HL-60 (cell line): ENCODE measurements at regions not wholly inside any gene's neighbourhood (a gene's known extent, or its start where the extent isn't known, plus 50 kb on each side); places are given as distances from the start of the nearest gene placed in this dataset.

Source experiments
- DNase-seq, 2 experiments: peaks; one replicate each; pipeline ENCODE4 v3.0.0-alpha.2; 2010 to 2020; ENCODE audit warnings: low read depth in 1 of 2, low spot score in 1 of 2
- H3K27ac ChIP-seq: fragments of 250-450 bp; sonication (Bioruptor Pico); replicated peaks from 2 replicates; pipeline ENCODE4 v1.5.1; 2020; ENCODE audit warnings: mild to moderate bottlenecking, moderate library complexity
- H3K27me3 ChIP-seq: fragments of 250-450 bp; sonication (Bioruptor Pico); 2 replicates; pipeline ENCODE4 v1.5.1; 2021; ENCODE audit warnings: mild to moderate bottlenecking, moderate library complexity; ENCODE audit not compliant: insufficient read depth, poor library complexity, severe bottlenecking
- H3K4me3 ChIP-seq: replicated peaks from 2 replicates; pipeline ENCODE4 v1.5.1; 2011; ENCODE audit warnings: mild to moderate bottlenecking, control low read depth, low read length; ENCODE audit not compliant: insufficient read depth
- GABPA ChIP-seq: IDR thresholded peaks from 2 replicates; pipeline ENCODE4 v1.6.1; 2012; ENCODE audit warnings: low read depth
- POLR2AphosphoS5 ChIP-seq: IDR thresholded peaks from 2 replicates; pipeline ENCODE4 v1.6.1; 2012; ENCODE audit warnings: low read depth
- SPI1 ChIP-seq: IDR thresholded peaks from 2 replicates; pipeline ENCODE4 v1.6.1; 2012; ENCODE audit warnings: low read depth, mild to moderate bottlenecking, borderline replicate concordance
- TF ChIP-seq, protein P1 (sequence below): IDR thresholded peaks from one replicate; pipeline ENCODE4 v1.5.1; 2011; ENCODE audit warnings: low read length, control low read depth, inconsistent platforms; ENCODE audit not compliant: insufficient read depth
- TF ChIP-seq, protein P2 (sequence below): IDR thresholded peaks from 2 replicates; pipeline ENCODE4 v1.6.1; 2012; ENCODE audit warnings: low read depth; ENCODE audit not compliant: insufficient replicate concordance

DNA sequence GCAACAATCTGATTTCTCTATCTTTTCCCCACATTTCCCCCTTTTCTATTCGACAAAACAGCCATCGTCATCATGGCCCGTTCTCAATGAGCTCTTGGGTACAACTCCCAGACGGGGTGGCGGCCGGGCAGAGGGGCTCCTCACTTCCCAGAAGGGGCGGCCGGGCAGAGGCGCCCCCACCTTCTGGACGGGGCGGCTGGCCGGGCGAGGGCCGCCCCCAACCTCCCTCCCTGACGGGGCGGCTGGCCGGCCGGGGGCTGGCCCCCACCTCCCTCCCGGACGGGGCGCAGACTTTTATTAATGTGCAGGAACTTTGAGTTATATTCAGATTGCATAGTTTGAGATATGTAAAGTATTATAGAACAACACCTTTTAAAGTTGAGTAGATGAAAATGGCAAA lies 64.4 kb upstream of the HPGD start:
- H3K27ac ChIP-seq, result no peak overlapping the region
- no peak for DNase-seq

DNA sequence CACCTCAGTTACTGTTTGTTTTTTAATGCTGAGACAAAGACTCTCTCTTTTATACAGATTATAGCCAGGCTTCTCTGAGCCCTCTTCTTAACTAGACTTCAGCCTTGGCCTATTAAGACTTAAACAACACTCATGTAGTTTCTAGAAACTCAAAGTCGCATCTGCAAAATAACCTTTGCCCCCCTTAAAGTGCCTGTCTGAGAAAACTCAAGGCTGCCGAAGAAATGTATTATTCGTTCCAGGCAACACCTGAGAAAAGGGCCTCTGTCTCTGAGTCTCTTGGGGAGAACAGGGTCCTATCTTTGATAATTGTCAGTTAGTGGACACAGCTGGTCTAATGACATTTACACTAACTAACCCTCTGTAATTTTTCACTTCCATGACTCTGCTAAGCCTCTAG lies 60.8 kb upstream of the HPGD start:
- no peaks in the 10 kb centered on the region for H3K27me3 ChIP-seq
- TF ChIP-seq SPI1, result no peak
- no peak for TF ChIP-seq POLR2AphosphoS5
- TF ChIP-seq, protein P1, sequence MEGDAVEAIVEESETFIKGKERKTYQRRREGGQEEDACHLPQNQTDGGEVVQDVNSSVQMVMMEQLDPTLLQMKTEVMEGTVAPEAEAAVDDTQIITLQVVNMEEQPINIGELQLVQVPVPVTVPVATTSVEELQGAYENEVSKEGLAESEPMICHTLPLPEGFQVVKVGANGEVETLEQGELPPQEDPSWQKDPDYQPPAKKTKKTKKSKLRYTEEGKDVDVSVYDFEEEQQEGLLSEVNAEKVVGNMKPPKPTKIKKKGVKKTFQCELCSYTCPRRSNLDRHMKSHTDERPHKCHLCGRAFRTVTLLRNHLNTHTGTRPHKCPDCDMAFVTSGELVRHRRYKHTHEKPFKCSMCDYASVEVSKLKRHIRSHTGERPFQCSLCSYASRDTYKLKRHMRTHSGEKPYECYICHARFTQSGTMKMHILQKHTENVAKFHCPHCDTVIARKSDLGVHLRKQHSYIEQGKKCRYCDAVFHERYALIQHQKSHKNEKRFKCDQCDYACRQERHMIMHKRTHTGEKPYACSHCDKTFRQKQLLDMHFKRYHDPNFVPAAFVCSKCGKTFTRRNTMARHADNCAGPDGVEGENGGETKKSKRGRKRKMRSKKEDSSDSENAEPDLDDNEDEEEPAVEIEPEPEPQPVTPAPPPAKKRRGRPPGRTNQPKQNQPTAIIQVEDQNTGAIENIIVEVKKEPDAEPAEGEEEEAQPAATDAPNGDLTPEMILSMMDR, result no peak
- TF ChIP-seq GABPA, result no peak
- TF ChIP-seq, protein P2, sequence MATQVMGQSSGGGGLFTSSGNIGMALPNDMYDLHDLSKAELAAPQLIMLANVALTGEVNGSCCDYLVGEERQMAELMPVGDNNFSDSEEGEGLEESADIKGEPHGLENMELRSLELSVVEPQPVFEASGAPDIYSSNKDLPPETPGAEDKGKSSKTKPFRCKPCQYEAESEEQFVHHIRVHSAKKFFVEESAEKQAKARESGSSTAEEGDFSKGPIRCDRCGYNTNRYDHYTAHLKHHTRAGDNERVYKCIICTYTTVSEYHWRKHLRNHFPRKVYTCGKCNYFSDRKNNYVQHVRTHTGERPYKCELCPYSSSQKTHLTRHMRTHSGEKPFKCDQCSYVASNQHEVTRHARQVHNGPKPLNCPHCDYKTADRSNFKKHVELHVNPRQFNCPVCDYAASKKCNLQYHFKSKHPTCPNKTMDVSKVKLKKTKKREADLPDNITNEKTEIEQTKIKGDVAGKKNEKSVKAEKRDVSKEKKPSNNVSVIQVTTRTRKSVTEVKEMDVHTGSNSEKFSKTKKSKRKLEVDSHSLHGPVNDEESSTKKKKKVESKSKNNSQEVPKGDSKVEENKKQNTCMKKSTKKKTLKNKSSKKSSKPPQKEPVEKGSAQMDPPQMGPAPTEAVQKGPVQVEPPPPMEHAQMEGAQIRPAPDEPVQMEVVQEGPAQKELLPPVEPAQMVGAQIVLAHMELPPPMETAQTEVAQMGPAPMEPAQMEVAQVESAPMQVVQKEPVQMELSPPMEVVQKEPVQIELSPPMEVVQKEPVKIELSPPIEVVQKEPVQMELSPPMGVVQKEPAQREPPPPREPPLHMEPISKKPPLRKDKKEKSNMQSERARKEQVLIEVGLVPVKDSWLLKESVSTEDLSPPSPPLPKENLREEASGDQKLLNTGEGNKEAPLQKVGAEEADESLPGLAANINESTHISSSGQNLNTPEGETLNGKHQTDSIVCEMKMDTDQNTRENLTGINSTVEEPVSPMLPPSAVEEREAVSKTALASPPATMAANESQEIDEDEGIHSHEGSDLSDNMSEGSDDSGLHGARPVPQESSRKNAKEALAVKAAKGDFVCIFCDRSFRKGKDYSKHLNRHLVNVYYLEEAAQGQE, result no peak
- H3K4me3 ChIP-seq, result no peak overlapping the region
- no peak overlapping the region for H3K27ac ChIP-seq
- no peak for DNase-seq

More for the DNA sequence above, 64.4 kb upstream of the HPGD start:
- no peaks in the 10 kb centered on the region for H3K27me3 ChIP-seq
- no peak overlapping the region for H3K4me3 ChIP-seq
- TF ChIP-seq, protein P2, result no peak
- TF ChIP-seq SPI1 (no peak), GABPA (no peak), POLR2AphosphoS5 (no peak)
- TF ChIP-seq, protein P1, result no peak

DNA sequence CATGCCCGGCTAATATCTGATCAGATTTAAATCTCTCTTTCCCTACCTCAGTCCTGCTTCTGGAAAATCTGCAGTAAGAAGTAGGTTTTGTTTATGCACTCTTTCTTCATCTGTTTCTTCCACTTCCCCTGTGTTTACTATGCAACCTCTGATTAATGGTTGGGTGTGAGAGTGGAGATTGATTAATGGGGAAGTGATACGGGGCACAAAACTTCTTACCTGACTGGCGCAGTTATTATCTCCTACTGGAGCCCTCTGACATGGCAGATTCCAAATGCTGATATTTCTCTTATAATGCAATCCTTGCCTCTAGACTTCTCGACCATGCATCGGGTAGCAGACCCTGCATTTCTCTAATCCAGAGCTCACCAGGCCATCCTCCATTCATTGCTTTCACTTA lies 60.2 kb upstream of the HPGD start:
- no peak for DNase-seq
- H3K27me3 ChIP-seq, result no peaks in the 10 kb centered on the region
- H3K4me3 ChIP-seq, result no peak overlapping the region
- no peak overlapping the region for H3K27ac ChIP-seq
- no peak for TF ChIP-seq POLR2AphosphoS5
- TF ChIP-seq, protein P1, result no peak
- TF ChIP-seq SPI1, result no peak
- TF ChIP-seq, protein P2, result no peak
- no peak for TF ChIP-seq GABPA
